Spleen (tissue), 3 donors: ENCODE measurements at regions not wholly inside any gene's neighbourhood (a gene's known extent, or its start where the extent isn't known, plus 50 kb on each side); places are given as distances from the start of the nearest gene placed in this dataset.

Experiments
- POLR2A ChIP-seq, 3 donors: fragments of 450-650 bp; IDR thresholded peaks; one replicate each; pipeline ENCODE4 v1.5.1; 2017; ENCODE audit warnings: antibody characterized with exemption in 3 of 3, mild to moderate bottlenecking in 1 of 3
- POLR2AphosphoS5 ChIP-seq, 3 donors: sonication (generic); formaldehyde crosslinking; IDR thresholded peaks; one replicate each; pipeline ENCODE4 v1.5.1; 2017; ENCODE audit warnings: antibody characterized with exemption in 3 of 3

DNA sequence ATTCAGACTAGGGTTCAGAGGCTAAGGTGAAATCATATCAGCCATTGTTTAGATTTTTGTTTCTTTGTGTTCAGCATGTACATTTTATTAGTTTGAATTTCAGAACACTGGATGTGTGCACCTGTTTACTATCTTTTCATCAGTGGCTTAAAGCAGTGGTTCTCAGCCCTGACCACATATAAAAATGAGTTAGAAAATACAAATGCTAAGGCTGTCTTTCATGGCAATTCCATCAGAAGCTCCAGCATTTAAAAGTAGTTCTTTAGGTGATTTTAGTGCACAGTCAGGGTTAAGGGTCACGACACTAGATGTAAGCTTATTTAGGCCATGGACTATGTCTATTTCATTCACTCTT, 213.5 kb downstream of the NECTIN3 start:
- TF ChIP-seq POLR2A (IDR thresholded peaks at IDR 0.05): no peak
- no peak for TF ChIP-seq POLR2AphosphoS5 (IDR thresholded peaks at IDR 0.05)
